ENCODE measurements at regions not wholly inside any gene's neighbourhood (a gene's known extent, or its start where the extent isn't known, plus 50 kb on each side); places are given as distances from the start of the nearest gene placed in this dataset.
A peak's percentile ranks its signal among the peaks of the same experiment; 100 is the strongest.

DNA sequence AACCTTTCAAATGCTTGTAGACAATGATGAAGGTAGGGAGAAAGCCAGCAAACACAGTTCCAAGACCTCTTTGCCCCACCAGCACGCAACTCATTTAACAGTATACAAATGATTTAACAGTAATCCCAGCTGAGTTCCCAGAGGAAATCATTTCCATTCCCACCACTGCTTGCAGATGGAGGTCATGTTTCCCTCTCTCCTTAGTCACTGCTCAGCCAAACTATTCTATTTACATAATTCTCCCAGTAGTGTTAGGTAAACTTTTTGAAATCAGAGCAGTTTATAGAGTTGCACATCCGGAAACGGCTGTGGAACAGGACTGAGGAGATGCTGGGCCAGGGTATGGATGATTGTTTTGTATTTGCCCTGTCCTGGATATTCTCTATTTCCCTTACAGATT, 328.5 kb downstream of the FIGN start:
- H3K4me3 ChIP-seq: no peak overlapping the region
- ChIA-PET CTCF (ENCODE audit: low intra/inter-chr PET ratio) (no interaction called here), POLR2A (no interaction called here)
- TF ChIP-seq TEAD1 (CRISPR knock-in tag; IDR thresholded peaks at IDR 0.05): no peak
- TF ChIP-seq, protein P1, sequence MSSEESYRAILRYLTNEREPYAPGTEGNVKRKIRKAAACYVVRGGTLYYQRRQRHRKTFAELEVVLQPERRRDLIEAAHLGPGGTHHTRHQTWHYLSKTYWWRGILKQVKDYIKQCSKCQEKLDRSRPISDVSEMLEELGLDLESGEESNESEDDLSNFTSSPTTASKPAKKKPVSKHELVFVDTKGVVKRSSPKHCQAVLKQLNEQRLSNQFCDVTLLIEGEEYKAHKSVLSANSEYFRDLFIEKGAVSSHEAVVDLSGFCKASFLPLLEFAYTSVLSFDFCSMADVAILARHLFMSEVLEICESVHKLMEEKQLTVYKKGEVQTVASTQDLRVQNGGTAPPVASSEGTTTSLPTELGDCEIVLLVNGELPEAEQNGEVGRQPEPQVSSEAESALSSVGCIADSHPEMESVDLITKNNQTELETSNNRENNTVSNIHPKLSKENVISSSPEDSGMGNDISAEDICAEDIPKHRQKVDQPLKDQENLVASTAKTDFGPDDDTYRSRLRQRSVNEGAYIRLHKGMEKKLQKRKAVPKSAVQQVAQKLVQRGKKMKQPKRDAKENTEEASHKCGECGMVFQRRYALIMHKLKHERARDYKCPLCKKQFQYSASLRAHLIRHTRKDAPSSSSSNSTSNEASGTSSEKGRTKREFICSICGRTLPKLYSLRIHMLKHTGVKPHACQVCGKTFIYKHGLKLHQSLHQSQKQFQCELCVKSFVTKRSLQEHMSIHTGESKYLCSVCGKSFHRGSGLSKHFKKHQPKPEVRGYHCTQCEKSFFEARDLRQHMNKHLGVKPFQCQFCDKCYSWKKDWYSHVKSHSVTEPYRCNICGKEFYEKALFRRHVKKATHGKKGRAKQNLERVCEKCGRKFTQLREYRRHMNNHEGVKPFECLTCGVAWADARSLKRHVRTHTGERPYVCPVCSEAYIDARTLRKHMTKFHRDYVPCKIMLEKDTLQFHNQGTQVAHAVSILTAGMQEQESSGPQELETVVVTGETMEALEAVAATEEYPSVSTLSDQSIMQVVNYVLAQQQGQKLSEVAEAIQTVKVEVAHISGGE (CRISPR knock-in tag; IDR thresholded peaks at IDR 0.05): peak in 1 of 3 experiments; percentile 24; a peak in 1 of 6 replicates
- DNase-seq (ENCODE audit: extremely low read depth in 1 of 4, low spot score in 3 of 4): no peak
- H3K9ac ChIP-seq (ENCODE audit: insufficient read depth in 1 of 2, low read depth in 2 of 2, low read length in 2 of 2): no peak overlapping the region
- intact Hi-C loops (cut with micrococcal nuclease) (no loop called here), in situ Hi-C loops (cut with MboI) (no loop called here)
- BruUV-seq (replicated peaks): no TSS peak
- H3K27me3 ChIP-seq (ENCODE audit: control insufficient read depth in 2 of 2, insufficient read depth in 2 of 2, low read length in 2 of 2): no peaks in the 10 kb centered on the region
- no peak overlapping the region for H3K4me2 ChIP-seq (ENCODE audit: insufficient read depth, low read length)
- no peaks in the 10 kb centered on the region for H3K9me3 ChIP-seq (replicated peaks; ENCODE audit: control insufficient read depth, insufficient read depth, low read depth, low read length)
- H2AFZ ChIP-seq (ENCODE audit: low read depth, low read length): no peak overlapping the region
- H3K9me1 ChIP-seq (ENCODE audit: control insufficient read depth, insufficient read depth, low read length): no peaks in the 10 kb centered on the region
- H4K20me1 ChIP-seq (replicated peaks; ENCODE audit: control insufficient read depth, insufficient read depth, low read length): no peaks in the 10 kb centered on the region
- no peak overlapping the region for H3K27ac ChIP-seq (ENCODE audit: extremely low read depth, low read depth, low read length)
- ATAC-seq: no peak
- H3K4me1 ChIP-seq (replicated peaks in 1 of 2; ENCODE audit: control insufficient read depth in 2 of 2, insufficient read depth in 2 of 2, low read length in 2 of 2): no peaks in the 10 kb centered on the region
- no peak for FAIRE-seq
- no peaks in the 10 kb centered on the region for H3K79me2 ChIP-seq (ENCODE audit: control insufficient read depth, insufficient read depth, low read length)
- 0% methylated on average over 3 of the region's 3 CpGs for WGBS (ENCODE audit: insufficient coverage, low coverage, missing lambda C conversion rate)
- no peaks in the 10 kb centered on the region for H3K36me3 ChIP-seq (ENCODE audit: control insufficient read depth, insufficient read depth, low read length)
